ENCODE measurements at regions not wholly inside any gene's neighbourhood (a gene's known extent, or its start where the extent isn't known, plus 50 kb on each side); places are given as distances from the start of the nearest gene placed in this dataset.
A peak's percentile ranks its signal among the peaks of the same experiment; 100 is the strongest.
"Not testable (repeated sequence)": the region's sequence is repeated elsewhere in the genome, so short reads cannot be mapped to it uniquely, and the experiment has no call there.

DNA sequence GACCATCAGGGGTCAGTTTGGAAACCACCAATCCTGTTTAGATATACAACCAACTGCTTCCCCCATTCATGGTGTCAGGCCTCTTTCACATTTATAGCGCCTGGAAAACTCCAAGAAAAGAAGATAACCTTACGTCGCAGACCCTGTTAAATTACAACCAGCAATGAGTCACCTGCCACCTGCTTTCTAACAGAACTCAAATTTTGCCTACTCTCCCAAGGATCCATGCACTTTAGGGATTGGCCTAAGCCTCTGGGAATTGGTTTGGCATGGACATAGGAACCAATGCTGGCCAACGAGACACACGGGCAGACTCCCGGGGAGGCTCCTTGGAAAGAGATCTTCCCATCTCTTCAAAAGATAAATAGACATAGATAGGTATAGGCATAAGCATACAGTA is 87.0 kb downstream of the FEM1C start:
- no peaks in the 10 kb centered on the region for H3K27me3 ChIP-seq (ENCODE audit: control insufficient read depth in 1 of 2, insufficient read depth in 2 of 2, low read length in 2 of 2)
- peaks cover 38 to 58% of the 10 kb centered on the region in 2 donors for H3K4me1 ChIP-seq (ENCODE audit: control insufficient read depth in 1 of 2, insufficient read depth in 2 of 2, low read length in 2 of 2)
- no peak overlapping the region for H3K27ac ChIP-seq (ENCODE audit: low read depth, low read length)
- H3K9me3 ChIP-seq (ENCODE audit: control insufficient read depth in 1 of 2, low read length in 2 of 2): no peaks in the 10 kb centered on the region
- no peak overlapping the region for H3K4me3 ChIP-seq (ENCODE audit: low read depth in 1 of 2, low read length in 2 of 2)
- H3K9ac ChIP-seq (ENCODE audit: low read depth in 1 of 2, low read length in 2 of 2): no peak overlapping the region
- H3K36me3 ChIP-seq (ENCODE audit: control insufficient read depth in 1 of 2, insufficient read depth in 2 of 2, low read length in 2 of 2): no peaks in the 10 kb centered on the region

DNA sequence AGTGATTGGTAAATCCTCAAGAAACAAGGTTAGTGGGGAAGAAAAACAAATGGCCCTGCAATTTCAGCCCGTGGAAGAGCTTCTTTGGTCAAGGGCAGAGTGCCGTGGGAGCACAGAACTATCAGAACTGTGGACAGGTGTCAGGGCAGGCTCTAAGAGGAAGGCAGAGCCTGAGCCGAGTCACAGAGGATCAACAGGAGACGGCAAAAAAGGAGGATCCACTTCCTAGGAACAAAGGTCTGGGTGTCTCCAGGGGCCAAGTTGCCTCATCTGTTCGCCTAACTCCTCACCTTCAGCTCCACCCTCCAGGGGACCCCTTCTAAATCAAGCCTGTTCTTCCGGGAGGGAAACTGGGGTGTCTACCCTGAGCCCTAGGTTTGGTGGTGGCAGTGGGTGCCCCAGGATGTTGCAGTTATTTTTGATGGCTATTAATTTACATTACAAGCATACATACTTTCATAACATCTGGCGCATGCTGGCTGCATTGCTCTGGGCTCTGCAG is 88.0 kb downstream of the FEM1C start:
- Histone ChIP-seq H3K4me1 (ENCODE audit: control insufficient read depth in 1 of 2, insufficient read depth in 2 of 2, low read length in 2 of 2) (peaks cover 47 to 68% of the 10 kb centered on the region in 2 donors), H3K9me3 (ENCODE audit: control insufficient read depth in 1 of 2, low read length in 2 of 2) (no peaks in the 10 kb centered on the region), H3K27me3 (ENCODE audit: control insufficient read depth in 1 of 2, insufficient read depth in 2 of 2, low read length in 2 of 2) (no peaks in the 10 kb centered on the region), H3K9ac (ENCODE audit: low read depth in 1 of 2, low read length in 2 of 2) (no peak overlapping the region), H3K27ac (ENCODE audit: low read depth, low read length) (no peak overlapping the region), H3K4me3 (ENCODE audit: low read depth in 1 of 2, low read length in 2 of 2) (no peak overlapping the region), H3K36me3 (ENCODE audit: control insufficient read depth in 1 of 2, insufficient read depth in 2 of 2, low read length in 2 of 2) (no peaks in the 10 kb centered on the region)

DNA sequence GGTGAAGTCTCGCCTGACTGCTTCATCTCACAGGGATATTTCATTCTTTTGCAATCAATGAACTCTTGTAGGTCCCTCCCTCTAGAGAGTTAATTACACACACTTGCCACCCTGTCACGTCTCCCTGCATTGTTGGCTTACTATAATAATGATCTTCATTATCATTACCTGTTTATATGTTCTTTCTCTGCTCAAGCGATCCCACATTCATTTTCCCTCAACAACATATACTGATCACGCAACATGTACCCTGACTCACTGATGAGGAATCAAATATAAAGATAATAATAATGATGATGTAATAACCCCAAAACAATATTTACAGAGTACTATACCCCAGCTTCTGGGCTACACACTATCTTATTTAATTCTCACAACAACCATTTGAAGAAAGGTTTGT is 88.5 kb downstream of the FEM1C start:
- Histone ChIP-seq H3K36me3 (ENCODE audit: control insufficient read depth in 1 of 2, insufficient read depth in 2 of 2, low read length in 2 of 2) (no peaks in the 10 kb centered on the region), H3K4me3 (ENCODE audit: low read depth in 1 of 2, low read length in 2 of 2) (no peak overlapping the region), H3K9me3 (ENCODE audit: control insufficient read depth in 1 of 2, low read length in 2 of 2) (no peaks in the 10 kb centered on the region), H3K27me3 (ENCODE audit: control insufficient read depth in 1 of 2, insufficient read depth in 2 of 2, low read length in 2 of 2) (no peaks in the 10 kb centered on the region), H3K27ac (ENCODE audit: low read depth, low read length) (no peak overlapping the region), H3K9ac (ENCODE audit: low read depth in 1 of 2, low read length in 2 of 2) (no peak overlapping the region), H3K4me1 (ENCODE audit: control insufficient read depth in 1 of 2, insufficient read depth in 2 of 2, low read length in 2 of 2) (peaks cover 51 to 73% of the 10 kb centered on the region in 2 donors)

DNA sequence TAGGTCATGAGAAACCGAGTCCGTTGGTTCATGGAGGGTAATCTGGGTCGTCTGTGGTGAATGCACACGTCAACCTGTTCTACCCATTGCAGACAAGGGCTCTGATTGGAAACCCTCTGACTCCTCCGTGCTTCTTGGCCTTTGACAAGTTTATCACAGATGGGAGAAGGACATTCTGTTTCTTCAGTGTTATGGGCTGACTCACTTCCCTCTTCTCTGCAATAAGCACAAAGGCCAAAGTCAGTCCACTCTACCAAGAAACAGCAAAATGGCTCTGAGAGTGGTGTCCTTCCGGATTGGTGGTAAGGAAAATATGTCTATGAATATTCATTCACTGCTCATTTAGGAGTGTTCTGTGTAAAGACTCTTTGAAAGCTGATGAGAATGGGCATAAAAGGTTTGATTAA is 89.3 kb downstream of the FEM1C start:
- Histone ChIP-seq H3K4me3 (ENCODE audit: low read depth in 1 of 2, low read length in 2 of 2) (no peak overlapping the region), H3K27ac (ENCODE audit: low read depth, low read length) (no peak overlapping the region), H3K9me3 (ENCODE audit: control insufficient read depth in 1 of 2, low read length in 2 of 2) (no peaks in the 10 kb centered on the region), H3K36me3 (ENCODE audit: control insufficient read depth in 1 of 2, insufficient read depth in 2 of 2, low read length in 2 of 2) (no peaks in the 10 kb centered on the region), H3K9ac (ENCODE audit: low read depth in 1 of 2, low read length in 2 of 2) (no peak overlapping the region), H3K27me3 (ENCODE audit: control insufficient read depth in 1 of 2, insufficient read depth in 2 of 2, low read length in 2 of 2) (no peaks in the 10 kb centered on the region), H3K4me1 (ENCODE audit: control insufficient read depth in 1 of 2, insufficient read depth in 2 of 2, low read length in 2 of 2) (peaks cover 59 to 75% of the 10 kb centered on the region in 2 donors)

DNA sequence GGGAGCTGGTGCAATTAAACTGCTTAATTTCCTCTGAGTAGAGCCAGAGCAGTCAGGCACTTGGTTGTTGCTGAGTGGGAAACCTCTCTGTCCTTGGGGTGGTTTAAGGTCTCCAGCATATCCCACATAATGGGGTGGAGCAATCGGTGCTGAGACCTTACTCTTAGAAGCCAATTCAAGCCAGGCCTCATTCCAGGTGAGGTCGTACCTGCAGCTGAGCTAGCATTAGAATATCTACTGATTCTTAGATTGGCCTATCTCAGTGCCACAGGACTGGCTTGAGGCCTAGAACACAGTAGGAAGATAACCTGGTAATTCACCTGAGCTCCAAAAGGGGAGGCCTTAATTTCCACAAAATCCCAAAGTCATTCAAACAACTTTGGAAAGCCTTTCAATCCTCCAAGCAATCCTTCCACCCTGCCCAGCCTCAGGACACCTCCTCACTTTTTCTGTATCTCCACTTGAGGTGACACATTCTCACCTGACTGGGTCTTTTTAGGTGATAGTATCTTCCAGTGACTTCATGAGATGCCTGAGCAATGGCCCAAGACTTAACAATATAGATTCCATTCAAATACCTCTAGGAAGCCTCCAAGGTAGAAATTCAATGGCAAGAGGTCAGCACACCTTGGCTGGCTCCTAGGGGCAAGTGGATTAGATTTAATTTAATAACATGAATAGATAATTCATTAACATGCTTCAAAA is 91.0 kb downstream of the FEM1C start:
- no peak overlapping the region for H3K27ac ChIP-seq (ENCODE audit: low read depth, low read length)
- H3K4me1 ChIP-seq (ENCODE audit: control insufficient read depth in 1 of 2, insufficient read depth in 2 of 2, low read length in 2 of 2): peaks cover 61 to 73% of the 10 kb centered on the region in 2 donors
- no peaks in the 10 kb centered on the region for H3K36me3 ChIP-seq (ENCODE audit: control insufficient read depth in 1 of 2, insufficient read depth in 2 of 2, low read length in 2 of 2)
- no peaks in the 10 kb centered on the region for H3K27me3 ChIP-seq (ENCODE audit: control insufficient read depth in 1 of 2, insufficient read depth in 2 of 2, low read length in 2 of 2)
- no peaks in the 10 kb centered on the region for H3K9me3 ChIP-seq (ENCODE audit: control insufficient read depth in 1 of 2, low read length in 2 of 2)
- peak overlapping the region in 1 of 2 donors; percentile 32 for H3K9ac ChIP-seq (ENCODE audit: low read depth in 1 of 2, low read length in 2 of 2)
- no peak overlapping the region for H3K4me3 ChIP-seq (ENCODE audit: low read depth in 1 of 2, low read length in 2 of 2)

DNA sequence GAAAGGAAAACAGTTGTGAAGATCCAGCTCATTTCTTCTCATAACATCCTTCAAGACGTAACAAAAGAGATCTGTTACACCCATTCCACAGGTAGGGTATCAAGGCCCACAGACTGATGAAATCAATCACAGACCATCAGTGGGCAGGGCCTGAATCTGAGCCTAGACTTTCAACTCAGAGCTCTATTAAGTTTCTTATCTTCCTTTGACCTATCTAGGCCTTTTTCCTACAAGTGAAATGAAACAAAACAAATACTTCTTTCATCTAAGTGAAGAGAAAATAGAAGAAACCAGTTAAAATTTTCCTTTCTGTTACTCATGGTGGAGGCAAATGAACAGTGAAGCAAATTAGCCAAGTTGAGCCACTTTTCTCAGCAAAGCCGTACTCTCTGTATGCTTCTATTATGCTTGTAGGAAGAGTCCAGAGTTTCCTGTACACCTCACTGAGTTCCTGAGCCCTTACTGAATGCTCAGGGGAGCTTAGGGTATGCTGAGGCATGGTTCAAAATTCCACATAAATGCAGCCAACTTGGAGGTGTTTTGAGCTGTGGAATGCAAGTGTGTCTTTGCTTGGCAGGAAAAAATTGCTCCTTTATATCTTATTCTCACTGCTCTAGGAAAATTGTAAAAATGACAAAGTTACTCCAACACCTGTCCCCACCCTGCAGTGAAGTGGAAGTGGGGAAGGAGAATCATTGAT is 91.9 kb downstream of the FEM1C start:
- Histone ChIP-seq H3K9me3 (ENCODE audit: control insufficient read depth in 1 of 2, low read length in 2 of 2) (no peaks in the 10 kb centered on the region), H3K27ac (ENCODE audit: low read depth, low read length) (no peak overlapping the region), H3K4me1 (ENCODE audit: control insufficient read depth in 1 of 2, insufficient read depth in 2 of 2, low read length in 2 of 2) (peaks cover 56 to 65% of the 10 kb centered on the region in 2 donors), H3K9ac (ENCODE audit: low read depth in 1 of 2, low read length in 2 of 2) (peak overlapping the region in 1 of 2 donors; percentile 32), H3K27me3 (ENCODE audit: control insufficient read depth in 1 of 2, insufficient read depth in 2 of 2, low read length in 2 of 2) (no peaks in the 10 kb centered on the region), H3K4me3 (ENCODE audit: low read depth in 1 of 2, low read length in 2 of 2) (no peak overlapping the region), H3K36me3 (ENCODE audit: control insufficient read depth in 1 of 2, insufficient read depth in 2 of 2, low read length in 2 of 2) (no peaks in the 10 kb centered on the region)

DNA sequence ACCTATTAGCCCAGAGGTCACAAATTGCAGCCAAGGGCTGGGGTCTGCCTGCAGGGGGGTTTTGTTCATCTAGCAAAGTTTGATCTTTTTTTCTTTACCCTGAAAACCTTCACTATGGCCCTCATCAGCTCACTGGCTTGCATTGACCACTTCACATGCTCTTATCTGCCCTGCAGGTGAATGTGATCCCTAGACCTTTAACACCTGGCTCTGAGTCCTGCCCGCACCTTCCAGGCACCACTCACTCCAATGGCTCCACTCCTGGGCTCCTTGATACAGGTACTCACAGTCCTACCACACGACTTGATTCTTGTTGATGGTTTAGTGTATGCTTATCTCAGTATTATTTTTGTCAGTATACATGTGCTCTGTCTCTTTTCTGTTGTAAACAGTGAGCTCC is 92.5 kb downstream of the FEM1C start:
- H3K4me3 ChIP-seq (ENCODE audit: low read depth in 1 of 2, low read length in 2 of 2): no peak overlapping the region
- H3K27me3 ChIP-seq (ENCODE audit: control insufficient read depth in 1 of 2, insufficient read depth in 2 of 2, low read length in 2 of 2): no peaks in the 10 kb centered on the region
- peak overlapping the region; percentile 52 for H3K27ac ChIP-seq (ENCODE audit: low read depth, low read length)
- no peaks in the 10 kb centered on the region for H3K9me3 ChIP-seq (ENCODE audit: control insufficient read depth in 1 of 2, low read length in 2 of 2)
- H3K9ac ChIP-seq (ENCODE audit: low read depth in 1 of 2, low read length in 2 of 2): no peak overlapping the region
- H3K4me1 ChIP-seq (ENCODE audit: control insufficient read depth in 1 of 2, insufficient read depth in 2 of 2, low read length in 2 of 2): peaks cover 51 to 64% of the 10 kb centered on the region in 2 donors
- H3K36me3 ChIP-seq (ENCODE audit: control insufficient read depth in 1 of 2, insufficient read depth in 2 of 2, low read length in 2 of 2): no peaks in the 10 kb centered on the region

DNA sequence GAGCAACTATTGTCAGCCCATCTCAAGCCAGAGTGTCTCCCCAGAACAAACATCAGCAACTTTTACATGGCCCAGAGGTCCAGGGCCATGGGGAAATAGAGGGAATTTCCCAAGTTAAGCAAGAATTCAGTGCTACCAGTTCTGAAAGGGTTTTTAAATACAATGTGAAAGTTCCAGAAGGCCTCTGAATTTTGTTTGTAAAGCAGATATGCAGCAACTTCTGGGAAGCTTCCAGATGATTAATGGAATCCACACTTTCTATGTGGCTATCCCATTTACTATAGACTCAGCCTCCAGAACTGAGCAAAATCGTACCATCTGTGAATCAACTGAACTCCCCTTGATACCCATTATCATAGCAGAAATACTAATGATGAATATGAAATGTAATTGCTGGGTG is 93.8 kb downstream of the FEM1C start:
- Histone ChIP-seq H3K9ac (ENCODE audit: low read depth in 1 of 2, low read length in 2 of 2) (no peak overlapping the region), H3K27ac (ENCODE audit: low read depth, low read length) (no peak overlapping the region)

DNA sequence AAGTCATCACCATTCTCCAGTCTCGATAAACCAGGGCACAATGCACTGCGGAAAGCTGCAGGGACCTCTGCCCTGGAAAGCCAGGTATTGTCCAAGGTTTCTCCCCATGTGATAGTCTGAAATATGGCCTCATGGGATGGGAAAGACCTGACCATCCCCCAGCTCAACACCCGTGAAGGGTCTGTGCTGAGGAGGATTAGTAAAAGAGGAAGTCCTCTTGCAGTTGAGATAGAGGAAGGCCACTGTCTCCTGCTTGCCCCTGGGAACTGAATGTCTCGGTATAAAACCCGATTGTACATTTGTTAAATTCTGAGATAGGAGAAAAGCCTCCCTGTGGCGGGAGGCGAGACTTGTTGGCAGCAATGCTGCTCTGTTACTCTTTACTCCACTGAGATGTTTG is 95.9 kb downstream of the FEM1C start:
- H3K27ac ChIP-seq (ENCODE audit: low read depth, low read length); H3K9ac ChIP-seq (ENCODE audit: low read depth in 1 of 2, low read length in 2 of 2); H3K36me3 ChIP-seq (ENCODE audit: control insufficient read depth in 1 of 2, insufficient read depth in 2 of 2, low read length in 2 of 2); H3K4me3 ChIP-seq (ENCODE audit: low read depth in 1 of 2, low read length in 2 of 2); H3K9me3 ChIP-seq (ENCODE audit: control insufficient read depth in 1 of 2, low read length in 2 of 2); H3K27me3 ChIP-seq (ENCODE audit: control insufficient read depth in 1 of 2, insufficient read depth in 2 of 2, low read length in 2 of 2): not testable (repeated sequence)
- H3K4me1 ChIP-seq (ENCODE audit: control insufficient read depth in 1 of 2, insufficient read depth in 2 of 2, low read length in 2 of 2): peaks cover 30 to 35% of the 10 kb centered on the region in 2 donors

More for the DNA sequence above, 93.8 kb downstream of the FEM1C start:
- peaks cover 40 to 52% of the 10 kb centered on the region in 2 donors for H3K4me1 ChIP-seq (ENCODE audit: control insufficient read depth in 1 of 2, insufficient read depth in 2 of 2, low read length in 2 of 2)
- H3K9me3 ChIP-seq (ENCODE audit: control insufficient read depth in 1 of 2, low read length in 2 of 2): no peaks in the 10 kb centered on the region
- H3K27me3 ChIP-seq (ENCODE audit: control insufficient read depth in 1 of 2, insufficient read depth in 2 of 2, low read length in 2 of 2): no peaks in the 10 kb centered on the region
- H3K36me3 ChIP-seq (ENCODE audit: control insufficient read depth in 1 of 2, insufficient read depth in 2 of 2, low read length in 2 of 2): no peaks in the 10 kb centered on the region
- H3K4me3 ChIP-seq (ENCODE audit: low read depth in 1 of 2, low read length in 2 of 2): no peak overlapping the region

DNA sequence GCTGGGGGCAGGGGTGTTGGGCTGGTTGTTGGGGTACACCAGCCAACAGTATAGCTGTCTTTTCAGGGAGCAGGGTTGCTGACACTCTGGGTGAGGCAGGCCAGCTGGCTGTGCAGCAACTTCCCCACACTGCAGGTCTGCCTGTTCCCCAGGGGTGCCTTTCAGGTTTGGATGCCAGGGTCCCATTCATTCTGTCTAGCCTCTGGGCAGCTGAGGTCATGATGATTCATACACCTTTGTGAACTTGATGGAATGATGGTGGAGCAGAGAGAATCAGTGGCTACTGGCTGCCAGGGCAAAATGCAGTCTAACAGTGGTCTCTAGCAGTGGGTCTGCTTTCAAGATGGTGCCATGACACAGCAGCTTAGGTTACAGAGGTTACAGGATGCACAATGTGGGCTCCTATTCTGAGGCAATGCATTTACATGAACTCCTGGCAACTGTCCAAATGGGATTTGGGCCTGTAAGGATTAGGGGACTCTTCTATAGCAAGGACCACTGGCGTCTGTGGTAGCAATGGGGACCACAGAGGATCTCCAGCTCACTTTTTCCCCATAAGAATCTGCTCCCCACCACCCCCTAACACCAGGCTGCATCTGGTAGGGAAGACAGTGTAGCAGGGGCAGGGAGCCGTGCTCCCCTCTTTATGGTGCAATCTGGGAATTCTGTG is 103.7 kb downstream of the FEM1C start:
- Histone ChIP-seq H3K27me3 (ENCODE audit: control insufficient read depth in 1 of 2, insufficient read depth in 2 of 2, low read length in 2 of 2) (no peaks in the 10 kb centered on the region), H3K4me3 (ENCODE audit: low read depth in 1 of 2, low read length in 2 of 2) (no peak overlapping the region), H3K36me3 (ENCODE audit: control insufficient read depth in 1 of 2, insufficient read depth in 2 of 2, low read length in 2 of 2) (no peaks in the 10 kb centered on the region), H3K9me3 (ENCODE audit: control insufficient read depth in 1 of 2, low read length in 2 of 2) (peaks cover 7 to 11% of the 10 kb centered on the region in 2 donors), H3K4me1 (ENCODE audit: control insufficient read depth in 1 of 2, insufficient read depth in 2 of 2, low read length in 2 of 2) (no peaks in the 10 kb centered on the region), H3K27ac (ENCODE audit: low read depth, low read length) (no peak overlapping the region), H3K9ac (ENCODE audit: low read depth in 1 of 2, low read length in 2 of 2) (no peak overlapping the region)
